GM21825 (cell line): ENCODE measurements at regions not wholly inside any gene's neighbourhood (a gene's known extent, or its start where the extent isn't known, plus 50 kb on each side); places are given as distances from the start of the nearest gene placed in this dataset.
"Not testable (repeated sequence)": the region's sequence is repeated elsewhere in the genome, so short reads cannot be mapped to it uniquely, and the experiment has no call there.

ENCODE experiments used
- ATAC-seq: cut with Tn5 transposase; IDR thresholded peaks from one replicate; pipeline ENCODE4 v1.9.1; 2021; ENCODE audit warnings: mild to moderate bottlenecking, moderate library complexity; ENCODE audit not compliant: unreplicated experiment

GRCh38 chr2:7620255-7620654 lies 703.0 kb downstream of the RNF144A start:
- no peak for ATAC-seq

GRCh38 chr2:7621018-7621814 lies 704.0 kb downstream of the RNF144A start:
- ATAC-seq = no peak

DNA sequence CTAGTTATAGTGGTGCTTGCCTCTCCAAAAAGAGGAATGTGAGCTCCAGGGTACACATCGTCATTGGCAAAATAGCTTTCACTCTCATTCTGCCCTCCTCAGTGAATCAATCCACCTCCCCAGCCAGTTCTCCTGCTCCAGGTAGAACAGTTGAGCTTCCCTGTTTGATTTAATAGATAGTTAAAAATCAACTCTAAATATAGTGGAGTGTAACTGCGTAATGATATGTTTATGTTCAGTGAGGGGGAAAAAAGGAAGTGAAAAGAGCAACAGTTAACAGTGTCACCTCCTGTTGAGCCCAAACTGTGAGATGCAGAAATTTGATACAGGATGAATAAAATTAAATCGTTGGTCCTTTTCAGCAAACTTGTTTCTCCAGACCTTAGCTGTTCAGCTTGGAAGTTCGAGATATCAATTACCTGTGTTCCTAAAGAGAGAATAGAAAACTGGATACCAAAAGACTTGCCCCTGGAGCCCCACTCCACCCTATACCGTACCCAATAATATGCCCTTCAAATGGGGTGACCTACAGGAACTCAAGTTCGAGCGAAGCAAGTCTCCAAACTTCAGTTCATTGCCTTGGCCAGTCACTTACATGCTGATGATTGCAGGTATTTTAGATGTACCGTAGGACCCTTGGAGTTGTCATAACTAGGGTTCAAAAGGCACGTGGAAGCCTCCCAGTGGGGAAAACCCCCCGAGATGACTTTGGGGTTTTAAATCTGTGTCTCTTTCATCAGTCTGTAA lies 708.4 kb downstream of the RNF144A start:
- ATAC-seq = peak; percentile 54

GRCh38 chr2:7626139-7626537 lies 708.9 kb downstream of the RNF144A start:
- no peak for ATAC-seq

DNA sequence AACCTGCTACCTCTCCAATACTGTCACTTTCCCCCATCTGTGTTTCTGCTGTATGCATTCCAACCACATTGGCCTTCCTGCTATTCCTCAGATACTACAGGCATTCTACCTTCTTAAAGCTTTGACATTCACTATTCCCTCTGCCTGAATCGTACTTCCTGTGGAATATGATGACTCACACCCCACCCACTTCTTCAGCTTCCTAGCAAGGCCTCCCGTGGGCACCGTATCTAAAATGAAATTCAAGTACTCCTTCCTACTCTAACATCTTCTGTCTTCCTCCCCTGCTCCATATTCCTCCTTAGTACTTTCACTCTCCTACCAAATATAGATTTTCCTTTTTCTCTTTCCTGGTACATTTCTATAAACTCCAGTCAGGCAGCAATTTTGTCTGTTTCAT lies 710.4 kb downstream of the RNF144A start:
- no peak for ATAC-seq

- no peak for ATAC-seq
Observed at GRCh38 chr2:7632420-7632819, 715.2 kb downstream of the RNF144A start.

DNA sequence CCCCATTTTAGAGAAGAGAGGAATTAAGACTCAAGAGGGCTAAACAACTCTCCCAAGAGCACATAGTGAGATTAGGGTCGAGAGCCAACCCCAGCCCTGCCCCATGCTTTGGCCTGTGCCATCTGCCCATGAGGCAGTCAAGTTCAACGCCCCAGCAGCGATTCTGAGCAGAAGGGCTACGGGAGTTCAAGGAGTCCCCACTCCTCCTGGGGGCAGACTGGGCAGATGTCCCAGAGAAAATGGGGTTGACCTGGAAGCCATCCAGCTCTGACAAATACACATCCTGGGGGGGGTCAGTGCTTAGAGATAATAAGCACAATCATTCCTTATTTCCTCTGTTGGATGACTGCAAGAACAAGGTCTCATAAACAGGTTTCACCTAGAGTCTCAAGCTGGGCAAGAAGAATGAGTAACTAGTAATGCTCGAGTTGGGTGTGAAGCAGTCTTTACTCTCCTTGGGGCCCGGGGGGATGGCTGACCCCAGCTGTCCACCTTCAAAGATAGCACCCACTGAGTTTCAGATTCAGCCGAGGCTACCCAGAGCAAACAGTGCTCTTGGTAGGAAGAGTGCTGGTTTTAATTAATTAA lies 716.4 kb downstream of the RNF144A start:
- no peak for ATAC-seq

DNA sequence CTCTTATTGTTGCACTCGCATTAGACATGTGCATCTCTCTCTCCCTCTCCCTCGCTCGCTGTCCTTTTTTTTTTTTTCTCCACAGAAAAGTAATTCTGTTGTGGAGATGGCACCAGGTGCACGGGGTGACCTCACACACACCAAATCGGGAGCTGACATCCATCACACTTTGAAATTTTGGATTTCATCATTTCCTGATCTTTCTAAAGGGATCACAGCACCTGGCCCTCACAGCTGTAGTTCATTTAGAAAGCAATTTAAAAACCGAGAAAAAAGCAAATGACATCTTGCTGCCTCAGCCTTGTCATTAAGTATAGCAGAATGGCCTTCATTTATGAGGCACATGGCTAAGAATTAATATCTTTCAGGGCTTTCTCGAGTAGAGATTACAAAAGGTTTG lies 717.2 kb downstream of the RNF144A start:
- ATAC-seq = no peak

DNA sequence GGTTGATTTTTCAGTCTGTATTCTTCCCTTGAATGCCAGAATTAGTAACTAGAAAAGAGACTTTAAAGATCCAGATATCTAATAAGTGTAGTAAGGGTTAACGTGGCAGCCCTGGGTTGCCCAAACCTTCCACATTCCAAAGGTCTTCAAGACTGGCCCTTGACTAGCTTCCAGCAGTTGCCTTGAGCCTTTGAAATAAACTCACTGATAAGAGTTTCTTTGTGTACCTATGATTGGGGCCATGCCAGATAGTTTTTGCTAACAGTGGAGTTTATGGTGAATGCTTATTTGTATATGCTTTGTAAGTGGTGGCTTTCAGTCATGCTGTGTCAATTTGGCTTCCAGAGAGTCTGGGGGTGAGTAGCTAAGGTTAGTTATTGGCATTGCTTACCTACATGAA lies 722.3 kb downstream of the RNF144A start:
- ATAC-seq = no peak

- ATAC-seq = not testable (repeated sequence)
Observed at GRCh38 chr2:7641272-7641671, 724.1 kb downstream of the RNF144A start.

DNA sequence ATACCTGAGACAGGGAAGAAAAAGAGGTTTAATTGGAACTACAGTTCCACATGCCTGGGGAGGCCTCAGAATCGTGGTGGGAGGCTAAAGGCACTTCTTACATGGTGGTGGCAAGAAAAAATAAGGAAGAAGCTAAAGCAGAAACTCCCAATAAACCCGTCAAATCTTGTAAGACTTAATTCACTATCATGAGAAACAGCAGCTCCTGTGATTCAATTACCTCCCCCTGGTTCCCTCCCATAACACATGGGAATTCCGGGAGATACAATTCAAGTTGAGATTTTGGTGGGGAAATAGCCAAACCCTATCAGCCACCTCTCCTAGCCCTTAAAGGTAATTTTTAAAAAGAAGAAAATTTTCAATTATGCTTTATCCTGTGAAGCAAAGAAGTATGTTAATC lies 728.8 kb downstream of the RNF144A start:
- no peak for ATAC-seq

DNA sequence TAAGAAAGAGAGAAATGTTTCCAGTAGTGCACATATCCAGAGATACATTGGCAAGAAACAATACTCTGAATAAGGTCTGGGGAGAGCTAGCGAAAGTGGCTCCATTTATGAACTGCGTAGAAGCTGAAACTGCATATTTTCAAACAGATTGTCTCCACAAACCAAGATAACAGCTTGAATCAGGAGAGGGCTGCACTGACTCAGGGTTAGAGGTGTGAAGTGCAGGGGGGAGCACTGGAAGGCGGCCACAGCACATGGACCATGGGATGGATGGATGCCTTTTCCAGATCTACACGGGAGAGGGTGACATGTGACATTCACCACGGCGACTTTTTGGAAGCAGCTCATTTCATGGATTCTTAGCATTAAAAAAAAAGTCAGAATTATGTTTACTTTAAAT lies 729.4 kb downstream of the RNF144A start:
- no peak for ATAC-seq

DNA sequence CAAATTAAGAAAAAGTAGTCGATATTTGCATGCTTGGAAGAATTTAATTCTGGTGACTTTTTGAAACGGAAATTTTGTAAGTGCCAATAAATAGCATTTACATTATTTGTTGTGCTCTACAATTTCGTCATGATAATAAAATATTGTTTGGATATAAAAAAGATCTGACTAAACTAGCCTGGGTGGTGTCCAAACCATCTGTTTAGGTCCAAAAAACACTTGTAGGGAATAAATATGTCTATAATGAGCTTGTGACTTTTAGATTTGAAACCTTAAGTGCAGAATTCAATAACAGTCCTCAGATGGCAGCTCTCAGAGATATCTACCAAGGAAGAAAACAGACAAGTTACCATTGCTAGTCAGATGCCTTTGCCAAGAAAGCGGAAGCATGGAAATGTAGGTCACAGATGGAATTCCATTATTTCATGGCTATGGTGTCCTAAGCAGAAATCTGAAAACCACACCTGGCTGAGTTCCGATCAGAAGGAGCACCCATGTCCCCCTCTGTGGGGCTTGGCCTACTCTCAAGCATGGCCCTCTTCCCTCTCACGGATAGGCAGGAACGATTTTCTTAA lies 731.1 kb downstream of the RNF144A start:
- no peak for ATAC-seq

- ATAC-seq = no peak
Observed at GRCh38 chr2:7649461-7650228, 732.4 kb downstream of the RNF144A start.

DNA sequence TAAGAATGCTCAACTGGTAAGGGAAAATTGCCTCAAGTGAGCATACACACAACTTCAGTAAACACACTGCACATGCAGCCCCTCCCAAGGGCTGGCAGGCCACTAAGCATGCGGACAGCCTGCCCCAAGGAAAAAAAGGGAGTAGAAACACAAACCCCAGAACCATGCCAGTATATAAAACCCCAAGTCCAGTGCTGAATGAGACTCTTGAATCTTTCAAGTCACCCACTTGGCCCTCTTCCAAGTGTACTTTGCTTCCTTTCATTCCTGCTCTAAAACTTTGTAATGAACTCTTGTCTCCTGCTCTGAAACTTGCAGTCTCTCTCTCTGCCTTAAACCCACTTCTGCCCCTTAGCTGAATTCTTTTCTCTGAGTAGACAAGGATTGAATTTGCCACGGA lies 736.4 kb downstream of the RNF144A start:
- no peak for ATAC-seq

DNA sequence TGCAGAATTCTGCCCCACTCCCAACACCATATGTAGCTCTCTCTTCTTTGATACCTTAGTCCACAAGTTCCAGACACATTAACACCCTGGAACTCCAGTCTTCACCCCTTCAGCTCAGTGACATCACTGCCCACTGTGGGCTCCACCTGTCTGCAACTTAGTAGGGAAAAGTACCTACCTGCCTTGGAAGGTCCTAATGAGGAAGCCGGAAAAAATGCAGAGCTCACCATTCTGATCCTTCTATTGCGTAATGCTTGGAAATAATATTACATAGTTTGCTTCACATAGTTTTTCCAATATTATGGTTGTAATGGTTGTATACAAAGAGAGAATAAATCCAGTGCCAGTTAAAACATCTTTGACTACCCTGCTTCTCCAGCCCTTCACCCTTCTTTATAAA lies 738.4 kb downstream of the RNF144A start:
- no peak for ATAC-seq

GRCh38 chr2:7657526-7657925 lies 740.3 kb downstream of the RNF144A start:
- ATAC-seq = not testable (repeated sequence)

- ATAC-seq = no peak
Observed at GRCh38 chr2:7658486-7658885, 741.3 kb downstream of the RNF144A start.

- no peak for ATAC-seq
Observed at GRCh38 chr2:7660816-7661215, 743.6 kb downstream of the RNF144A start.

- ATAC-seq = no peak
Observed at GRCh38 chr2:7661502-7661901, 744.3 kb downstream of the RNF144A start.

GRCh38 chr2:7665880-7666279 lies 748.7 kb downstream of the RNF144A start:
- ATAC-seq = no peak
